ENCODE measurements at regions not wholly inside any gene's neighbourhood (a gene's known extent, or its start where the extent isn't known, plus 50 kb on each side); places are given as distances from the start of the nearest gene placed in this dataset.

GRCh38 chr4:14856934-14857235, 145.4 kb upstream of the CPEB2 start:
- TF ChIP-seq CTCF (IDR thresholded peaks at IDR 0.05) (no peak), POLR2A (IDR thresholded peaks at IDR 0.05; ENCODE audit: low read depth) (no peak), POLR2AphosphoS5 (IDR thresholded peaks at IDR 0.05) (no peak)

Data from esophagus muscularis mucosa (tissue), 3 donors.